SK-N-SH (cell line): ENCODE measurements at regions not wholly inside any gene's neighbourhood (a gene's known extent, or its start where the extent isn't known, plus 50 kb on each side); places are given as distances from the start of the nearest gene placed in this dataset.

ENCODE experiments used
- CTCF ChIP-seq: fragments of 200-600 bp; sonication (generic); IDR thresholded peaks from 2 replicates; pipeline ENCODE4 v1.6.1; 2017; ENCODE audit warnings: antibody characterized with exemption, mild to moderate bottlenecking, moderate library complexity
- EP300 ChIP-seq, 2 experiments: IDR thresholded peaks; 2 replicates each; pipeline versions ENCODE4 v1.4.0 to v1.6.1; 2012; ENCODE audit warnings: borderline replicate concordance in 1 of 2, low read depth in 1 of 2, low read length in 1 of 2
- FOSL2 ChIP-seq: IDR thresholded peaks from 2 replicates; pipeline ENCODE4 v1.4.0; 2012; ENCODE audit warnings: low read depth, mild to moderate bottlenecking, moderate library complexity, borderline replicate concordance
- GATA2 ChIP-seq: sonication (generic); formaldehyde crosslinking; IDR thresholded peaks from 2 replicates; pipeline ENCODE4 v1.5.0; 2020; ENCODE audit warnings: mild to moderate bottlenecking, missing genetic modification reagents
- IRF3 ChIP-seq: fragments of 150-350 bp; IDR thresholded peaks from 2 replicates; pipeline ENCODE4 v1.6.1; 2016; ENCODE audit warnings: mild to moderate bottlenecking, low read depth, low read length
- NFIC ChIP-seq: IDR thresholded peaks from 2 replicates; pipeline ENCODE4 v1.4.0; 2012; ENCODE audit warnings: borderline replicate concordance
- PBX3 ChIP-seq: IDR thresholded peaks from 2 replicates; pipeline ENCODE4; 2012
- RAD21 ChIP-seq: IDR thresholded peaks from 2 replicates; pipeline ENCODE4 v1.6.1; 2012; ENCODE audit warnings: mild to moderate bottlenecking, low read length
- USF1 ChIP-seq: IDR thresholded peaks from 2 replicates; pipeline ENCODE4 v1.4.0; 2012; ENCODE audit warnings: low read depth, borderline replicate concordance
- USF2 ChIP-seq: fragments of 150-350 bp; IDR thresholded peaks from 2 replicates; pipeline ENCODE4 v1.6.1; 2017; ENCODE audit warnings: antibody characterized with exemption, low read length, low read depth, borderline replicate concordance
- YY1 ChIP-seq: IDR thresholded peaks from 2 replicates; pipeline ENCODE4 v1.4.0; 2012; ENCODE audit warnings: low read depth, mild to moderate bottlenecking
- TF ChIP-seq, protein P1 (sequence below): IDR thresholded peaks from 2 replicates; pipeline ENCODE4 v1.6.1; 2012; ENCODE audit warnings: mild to moderate bottlenecking, low read depth, low read length, moderate library complexity

DNA sequence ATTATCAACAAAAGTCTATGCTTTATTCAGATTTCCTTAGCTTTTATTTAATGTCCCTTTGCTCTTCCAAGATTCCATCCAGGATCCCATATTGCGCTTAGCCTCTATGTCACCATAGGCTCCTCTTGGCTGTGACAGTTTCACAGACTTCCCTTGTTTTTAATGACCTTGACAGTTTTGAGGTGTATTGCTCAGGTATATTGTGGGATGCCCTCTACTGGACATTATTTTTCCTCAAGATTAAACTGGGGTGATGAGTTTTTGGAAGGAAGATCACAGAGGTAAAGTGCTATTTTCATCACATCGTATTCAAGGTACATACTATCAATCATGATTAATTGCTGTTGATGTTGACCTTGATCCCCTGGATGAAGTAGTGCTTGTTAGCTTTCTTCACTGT lies 99.1 kb upstream of the SMAD3 start:
- TF ChIP-seq CTCF: peak; percentile 41
- TF ChIP-seq YY1: no peak
- TF ChIP-seq, protein P1, sequence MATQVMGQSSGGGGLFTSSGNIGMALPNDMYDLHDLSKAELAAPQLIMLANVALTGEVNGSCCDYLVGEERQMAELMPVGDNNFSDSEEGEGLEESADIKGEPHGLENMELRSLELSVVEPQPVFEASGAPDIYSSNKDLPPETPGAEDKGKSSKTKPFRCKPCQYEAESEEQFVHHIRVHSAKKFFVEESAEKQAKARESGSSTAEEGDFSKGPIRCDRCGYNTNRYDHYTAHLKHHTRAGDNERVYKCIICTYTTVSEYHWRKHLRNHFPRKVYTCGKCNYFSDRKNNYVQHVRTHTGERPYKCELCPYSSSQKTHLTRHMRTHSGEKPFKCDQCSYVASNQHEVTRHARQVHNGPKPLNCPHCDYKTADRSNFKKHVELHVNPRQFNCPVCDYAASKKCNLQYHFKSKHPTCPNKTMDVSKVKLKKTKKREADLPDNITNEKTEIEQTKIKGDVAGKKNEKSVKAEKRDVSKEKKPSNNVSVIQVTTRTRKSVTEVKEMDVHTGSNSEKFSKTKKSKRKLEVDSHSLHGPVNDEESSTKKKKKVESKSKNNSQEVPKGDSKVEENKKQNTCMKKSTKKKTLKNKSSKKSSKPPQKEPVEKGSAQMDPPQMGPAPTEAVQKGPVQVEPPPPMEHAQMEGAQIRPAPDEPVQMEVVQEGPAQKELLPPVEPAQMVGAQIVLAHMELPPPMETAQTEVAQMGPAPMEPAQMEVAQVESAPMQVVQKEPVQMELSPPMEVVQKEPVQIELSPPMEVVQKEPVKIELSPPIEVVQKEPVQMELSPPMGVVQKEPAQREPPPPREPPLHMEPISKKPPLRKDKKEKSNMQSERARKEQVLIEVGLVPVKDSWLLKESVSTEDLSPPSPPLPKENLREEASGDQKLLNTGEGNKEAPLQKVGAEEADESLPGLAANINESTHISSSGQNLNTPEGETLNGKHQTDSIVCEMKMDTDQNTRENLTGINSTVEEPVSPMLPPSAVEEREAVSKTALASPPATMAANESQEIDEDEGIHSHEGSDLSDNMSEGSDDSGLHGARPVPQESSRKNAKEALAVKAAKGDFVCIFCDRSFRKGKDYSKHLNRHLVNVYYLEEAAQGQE: no peak
- TF ChIP-seq IRF3: no peak
- TF ChIP-seq EP300 (IDR thresholded peaks at IDR 0.05; ENCODE audit: borderline replicate concordance in 1 of 2, low read depth in 1 of 2, low read length in 1 of 2): no peak
- no peak for TF ChIP-seq PBX3
- no peak for TF ChIP-seq USF2
- TF ChIP-seq NFIC: no peak
- no peak for TF ChIP-seq RAD21
- no peak for TF ChIP-seq GATA2 (CRISPR knock-in tag)
- no peak for TF ChIP-seq USF1
- no peak for TF ChIP-seq FOSL2
